ENCODE measurements at regions not wholly inside any gene's neighbourhood (a gene's known extent, or its start where the extent isn't known, plus 50 kb on each side); places are given as distances from the start of the nearest gene placed in this dataset.

DNA sequence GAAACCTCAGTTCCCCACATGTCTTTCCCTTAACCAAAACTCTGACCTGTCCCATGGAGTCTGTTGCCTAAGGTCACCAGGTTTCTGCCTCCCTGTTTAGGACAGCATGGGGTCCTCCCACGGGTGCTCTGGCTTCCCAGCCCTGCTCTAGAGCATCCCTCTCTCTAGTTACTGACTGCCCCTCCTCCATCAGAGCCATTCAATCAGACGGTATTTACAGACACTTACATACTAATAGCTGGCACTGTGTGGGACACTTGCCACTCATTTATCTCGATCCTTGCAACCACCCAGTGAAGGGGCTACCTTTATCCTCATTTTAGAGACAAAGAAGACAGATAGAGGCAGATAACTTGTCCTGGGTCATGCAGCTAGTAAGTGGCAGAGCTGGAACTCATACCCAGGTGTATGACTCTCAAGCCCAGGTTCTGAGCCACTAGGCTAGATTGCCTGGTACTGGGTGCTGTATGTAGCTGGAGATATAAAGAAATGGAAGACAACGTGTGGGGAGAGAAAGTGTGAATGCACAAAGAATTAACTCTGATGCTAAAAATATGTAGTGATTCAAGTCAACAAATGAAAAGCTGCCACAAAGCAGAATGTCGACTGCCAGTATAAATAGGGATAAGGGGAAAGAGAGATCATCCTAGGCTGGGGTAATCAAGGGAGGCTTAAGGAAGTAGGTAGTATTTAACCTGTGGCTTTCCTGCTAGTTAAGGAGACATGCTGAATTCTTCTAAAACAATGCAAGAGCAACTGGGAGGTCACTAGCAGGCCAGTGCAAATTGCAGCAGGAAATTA is 52.5 kb upstream of the PDE8B start:
- DNase-seq, result no peak

- peak in 1 of 2 donors; percentile 51 for DNase-seq
Measured at GRCh38 chr5:77156379-77156778, 54.1 kb upstream of the PDE8B start.

- DNase-seq, result no peak
Measured at GRCh38 chr5:77155179-77155785, 55.2 kb upstream of the PDE8B start.

DNA sequence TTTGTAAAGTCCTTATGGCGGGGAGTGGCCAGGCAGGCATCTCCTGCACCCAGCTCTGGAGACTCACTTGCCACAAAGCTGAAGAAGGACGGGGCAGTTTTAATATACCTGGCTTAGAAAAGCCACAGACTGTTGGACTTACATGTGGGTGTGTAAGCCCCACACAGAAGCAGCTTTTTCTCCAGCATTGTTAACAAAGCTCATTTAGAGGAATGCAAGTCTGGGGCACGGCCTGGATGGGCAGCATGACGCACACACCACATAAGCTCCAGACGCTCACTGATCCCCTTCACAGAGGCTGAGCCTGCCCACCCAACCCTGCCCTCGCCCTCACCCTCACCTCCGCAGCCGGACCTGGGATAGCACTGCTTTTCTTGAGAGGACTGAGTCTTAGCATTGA is 58.0 kb upstream of the PDE8B start:
- no peak for DNase-seq

- no peak for DNase-seq
Measured at GRCh38 chr5:77151501-77151900, 59.0 kb upstream of the PDE8B start.

DNA sequence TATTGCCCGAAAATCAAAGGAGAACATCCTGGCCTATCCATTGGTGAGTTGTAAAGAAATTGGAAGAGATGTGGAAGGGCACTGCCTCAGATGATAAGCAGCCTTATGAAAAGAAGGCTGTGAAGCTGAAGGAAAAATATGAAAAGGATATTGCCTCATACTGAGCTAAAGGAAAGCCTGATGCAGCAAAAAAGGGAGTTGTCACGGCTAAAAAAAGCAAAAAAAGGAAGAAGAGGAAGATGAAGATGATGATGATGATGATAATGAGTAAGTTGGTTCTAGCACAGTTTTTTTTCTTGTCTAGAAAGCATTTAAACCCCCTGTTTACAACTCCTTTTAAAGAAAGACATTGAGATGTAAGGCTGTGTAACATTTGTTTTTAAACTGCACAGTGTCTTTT is 59.8 kb upstream of the ZBED3 start:
- no peak for DNase-seq

DNA sequence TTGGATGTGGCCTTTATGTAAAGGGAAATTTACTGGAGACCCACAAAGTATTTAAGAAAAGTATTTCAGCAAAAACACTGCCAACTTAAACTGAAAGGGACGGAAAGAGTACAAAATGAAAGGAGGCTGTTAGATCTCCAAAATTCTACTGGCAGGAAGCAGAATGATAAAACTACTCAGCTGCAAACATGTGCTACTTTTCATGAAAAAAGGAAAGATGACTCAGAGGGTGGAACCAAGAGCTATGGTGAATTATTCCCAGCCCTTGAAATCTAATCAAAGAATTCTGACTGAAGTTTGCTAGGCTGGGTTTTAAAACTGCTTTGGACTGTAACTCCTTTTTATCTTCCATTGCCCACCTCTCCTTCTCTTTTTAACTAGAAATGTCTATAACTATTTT is 58.6 kb upstream of the ZBED3 start:
- DNase-seq, result peak in 1 of 2 donors; percentile 18

DNA sequence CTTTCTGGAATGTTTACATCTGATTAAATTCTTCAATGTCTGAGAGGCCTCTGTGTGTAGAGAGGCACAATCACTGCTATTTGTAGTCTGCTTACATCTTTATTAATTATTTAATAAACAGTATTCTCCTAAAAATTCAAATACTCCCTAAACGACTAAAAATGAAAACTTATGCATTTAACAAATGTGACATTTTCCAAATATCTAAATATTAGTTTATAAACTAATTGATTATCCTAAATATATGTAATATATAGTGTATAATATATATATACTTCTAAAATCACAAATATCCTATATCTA is 57.7 kb upstream of the ZBED3 start:
- no peak for DNase-seq

DNA sequence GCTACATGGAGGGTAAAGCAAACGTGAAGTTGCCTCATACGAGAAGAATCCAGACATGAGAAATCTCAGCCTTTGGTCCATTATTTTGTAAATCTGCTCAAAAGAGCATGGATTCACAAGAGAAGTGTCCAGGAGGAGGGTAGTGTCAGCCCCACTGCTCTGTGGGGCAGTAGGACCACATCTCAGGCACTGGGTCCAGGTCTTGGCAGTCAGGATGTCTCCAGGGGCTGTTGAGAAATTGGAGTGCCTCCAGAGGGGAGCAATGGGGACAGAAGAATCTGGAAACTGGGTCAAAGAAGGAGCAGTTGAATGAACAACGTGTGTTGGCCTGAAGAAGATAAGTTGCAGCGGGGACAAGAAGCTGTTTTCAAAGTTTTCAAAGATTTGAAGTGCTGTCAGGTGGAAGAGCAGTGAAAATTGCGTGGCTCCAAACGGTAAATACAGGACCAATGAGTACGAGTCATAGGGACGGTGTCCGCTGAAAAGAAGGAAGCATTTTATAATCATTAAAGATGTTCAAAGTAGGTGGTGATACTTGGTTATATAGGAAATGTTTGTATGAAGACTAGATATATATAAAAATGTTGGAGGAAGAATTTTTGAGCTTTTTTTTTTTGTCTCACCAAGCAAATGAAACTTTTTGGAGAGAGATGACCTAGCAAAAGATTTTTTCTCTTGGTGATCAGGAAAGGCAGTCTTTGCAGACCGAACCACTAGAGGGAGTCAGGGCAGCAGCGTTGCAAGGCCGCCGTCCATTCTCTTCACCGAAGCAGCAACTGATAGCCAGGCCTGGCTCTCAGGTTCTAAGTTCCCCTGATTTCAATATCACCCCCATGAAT is 57.1 kb upstream of the ZBED3 start:
- peak; percentile 69 to 93 for DNase-seq

DNA sequence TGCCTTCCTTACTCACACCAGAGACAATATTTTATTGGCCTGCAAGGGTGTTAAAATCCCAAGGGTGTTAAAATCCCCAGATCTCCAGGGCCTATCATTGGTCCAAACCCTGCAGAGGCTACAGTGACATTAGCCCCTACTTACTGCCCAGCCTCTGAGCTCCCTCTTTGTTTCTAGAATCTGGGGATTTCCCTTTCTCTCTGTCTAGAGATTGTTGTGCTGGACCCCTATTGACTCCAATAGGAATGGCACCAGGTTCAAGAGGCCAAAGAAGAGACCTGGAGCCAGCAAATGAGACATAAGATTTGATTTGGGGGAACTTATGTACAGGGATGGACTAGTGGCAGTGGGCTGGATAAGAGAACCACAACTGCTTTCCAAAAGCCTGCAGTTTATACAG is 53.3 kb upstream of the ZBED3 start:
- no peak for DNase-seq

DNA sequence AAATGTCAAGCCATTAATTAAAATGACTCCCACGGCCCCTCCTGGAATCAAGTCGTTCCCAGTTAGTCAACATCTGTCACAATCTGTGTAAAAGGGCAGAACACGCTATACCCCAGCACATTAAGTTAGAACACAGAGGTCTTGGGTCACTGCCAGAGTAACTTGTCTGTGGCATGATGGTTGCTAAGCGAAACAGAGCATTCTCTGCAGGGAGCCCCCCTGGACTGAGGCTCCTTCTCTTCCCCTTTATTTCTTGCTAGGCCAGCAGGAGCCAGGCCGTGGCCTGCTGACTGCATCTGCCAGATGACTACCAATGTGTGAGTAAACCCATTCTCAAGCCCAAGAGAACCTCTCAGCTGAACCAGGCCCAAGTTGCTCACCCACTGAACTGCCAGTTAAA is 51.9 kb upstream of the ZBED3 start:
- peak in 1 of 2 donors; percentile 46 for DNase-seq

Measured in hippocampal formation (tissue), 2 donors.